ENCODE measurements at regions not wholly inside any gene's neighbourhood (a gene's known extent, or its start where the extent isn't known, plus 50 kb on each side); places are given as distances from the start of the nearest gene placed in this dataset.

DNA sequence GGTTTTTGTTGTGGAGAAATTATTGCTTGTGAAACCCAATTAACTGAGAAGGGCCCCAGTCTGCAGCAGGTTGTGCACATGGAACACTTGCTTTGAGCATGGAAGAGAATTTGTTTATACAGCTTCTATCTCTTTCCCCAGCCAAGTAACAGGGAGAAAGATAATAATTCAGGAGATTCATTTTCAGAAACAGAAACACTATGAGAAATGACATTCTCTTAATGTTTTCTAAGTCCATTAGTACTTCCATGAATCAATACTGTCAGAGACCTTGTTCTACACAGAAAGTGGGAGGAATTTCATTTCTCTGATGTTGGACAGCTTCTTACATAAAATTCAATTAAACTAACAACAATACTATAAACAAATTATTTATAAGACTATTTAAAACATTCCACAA is 446.3 kb downstream of the KLF12 start:
- DNase-seq (ENCODE audit: low spot score in 2 of 2): no peak
- TF ChIP-seq POLR2A (IDR thresholded peaks at IDR 0.05) (no peak), EP300 (IDR thresholded peaks at IDR 0.05) (no peak)
- TF ChIP-seq, protein P1, sequence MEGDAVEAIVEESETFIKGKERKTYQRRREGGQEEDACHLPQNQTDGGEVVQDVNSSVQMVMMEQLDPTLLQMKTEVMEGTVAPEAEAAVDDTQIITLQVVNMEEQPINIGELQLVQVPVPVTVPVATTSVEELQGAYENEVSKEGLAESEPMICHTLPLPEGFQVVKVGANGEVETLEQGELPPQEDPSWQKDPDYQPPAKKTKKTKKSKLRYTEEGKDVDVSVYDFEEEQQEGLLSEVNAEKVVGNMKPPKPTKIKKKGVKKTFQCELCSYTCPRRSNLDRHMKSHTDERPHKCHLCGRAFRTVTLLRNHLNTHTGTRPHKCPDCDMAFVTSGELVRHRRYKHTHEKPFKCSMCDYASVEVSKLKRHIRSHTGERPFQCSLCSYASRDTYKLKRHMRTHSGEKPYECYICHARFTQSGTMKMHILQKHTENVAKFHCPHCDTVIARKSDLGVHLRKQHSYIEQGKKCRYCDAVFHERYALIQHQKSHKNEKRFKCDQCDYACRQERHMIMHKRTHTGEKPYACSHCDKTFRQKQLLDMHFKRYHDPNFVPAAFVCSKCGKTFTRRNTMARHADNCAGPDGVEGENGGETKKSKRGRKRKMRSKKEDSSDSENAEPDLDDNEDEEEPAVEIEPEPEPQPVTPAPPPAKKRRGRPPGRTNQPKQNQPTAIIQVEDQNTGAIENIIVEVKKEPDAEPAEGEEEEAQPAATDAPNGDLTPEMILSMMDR (IDR thresholded peaks at IDR 0.05): no peak
- Histone ChIP-seq H3K27ac (no peak overlapping the region), H3K27me3 (no peaks in the 10 kb centered on the region), H3K4me1 (peaks cover 0 to 6% (median 0%) of the 10 kb centered on the region in 4 donors), H3K4me3 (no peak overlapping the region), H3K9me3 (no peaks in the 10 kb centered on the region), H3K36me3 (peaks cover 0 to 2% (median 0%) of the 10 kb centered on the region in 3 donors)

DNA sequence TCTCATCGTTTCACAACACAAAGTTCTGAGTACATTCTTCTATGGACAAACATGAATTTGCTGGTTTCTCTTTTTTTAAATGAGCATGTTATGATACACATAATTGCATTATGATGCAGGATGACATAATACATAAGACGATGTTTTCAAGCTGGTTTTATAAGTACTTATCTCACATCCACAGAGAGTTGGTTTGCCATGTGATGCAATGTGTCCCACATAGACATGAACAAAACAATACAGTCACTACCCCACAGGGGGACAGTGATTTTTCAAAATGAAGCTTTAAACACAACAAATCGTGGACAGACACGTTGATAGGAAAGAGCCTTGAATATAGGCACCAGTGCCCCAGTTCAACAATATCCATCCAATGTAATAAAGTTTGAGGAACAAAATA is 447.1 kb downstream of the KLF12 start:
- TF ChIP-seq, protein P1 (IDR thresholded peaks at IDR 0.05): no peak
- TF ChIP-seq POLR2A (IDR thresholded peaks at IDR 0.05): no peak
- TF ChIP-seq EP300 (IDR thresholded peaks at IDR 0.05): no peak
- 83 to 84% methylated on average over 4 of the region's 4 CpGs for WGBS, 2 donors

DNA sequence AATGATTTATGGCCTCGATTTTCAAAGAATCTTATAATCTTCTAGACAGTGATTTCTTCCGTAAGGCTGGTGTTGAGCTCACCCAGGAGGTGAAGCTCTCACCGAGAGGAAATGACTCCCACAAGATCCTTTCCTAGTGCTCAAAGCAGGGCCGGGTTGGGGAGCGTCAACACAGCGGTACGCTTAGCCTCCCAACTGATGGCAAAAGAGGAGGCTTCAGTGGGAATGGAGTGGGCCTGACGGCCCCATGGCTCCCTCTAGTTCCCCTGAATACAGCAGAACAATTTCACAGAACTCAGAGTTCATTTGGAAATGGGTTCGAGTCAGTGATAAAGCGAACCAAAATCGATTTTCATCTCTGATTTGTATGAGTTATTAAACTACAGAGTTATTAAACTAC is 449.5 kb downstream of the KLF12 start:
- WGBS, 2 donors: 91 to 93% methylated on average over 11 of the region's 11 CpGs

More for the DNA sequence above, 447.1 kb downstream of the KLF12 start:
- Histone ChIP-seq H3K4me1 (peaks cover 0 to 6% (median 0%) of the 10 kb centered on the region in 4 donors), H3K4me3 (no peak overlapping the region), H3K9me3 (no peaks in the 10 kb centered on the region), H3K36me3 (no peaks in the 10 kb centered on the region), H3K27ac (no peak overlapping the region), H3K27me3 (no peaks in the 10 kb centered on the region)
- DNase-seq (ENCODE audit: low spot score in 2 of 2): no peak

DNA sequence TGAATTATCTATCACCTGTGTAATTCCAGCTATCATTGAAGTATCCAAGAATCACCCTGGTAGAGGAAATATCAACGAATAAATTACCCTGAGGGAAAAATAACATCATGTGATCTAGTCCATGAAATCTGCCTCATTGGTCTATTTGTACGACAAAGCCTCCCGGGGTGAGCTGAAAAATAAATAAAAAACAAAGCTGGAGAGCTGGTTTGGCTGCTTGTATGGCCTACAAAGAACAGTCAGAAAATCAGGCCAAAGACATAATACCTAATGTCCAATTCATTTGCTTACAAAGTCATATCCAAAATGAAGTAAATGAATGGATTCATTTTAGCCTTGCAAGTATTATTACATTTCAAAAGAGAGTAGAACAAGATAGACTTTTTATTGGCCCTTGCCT is 449.9 kb downstream of the KLF12 start:
- WGBS, 2 donors: 23 to 32% methylated on average over 3 of the region's 3 CpGs
- Histone ChIP-seq H3K9me3 (no peaks in the 10 kb centered on the region), H3K4me3 (no peak overlapping the region), H3K27ac (peak overlapping the region in 1 of 4 donors; percentile 2), H3K4me1 (peaks cover 0 to 12% (median 0%) of the 10 kb centered on the region in 4 donors), H3K27me3 (no peaks in the 10 kb centered on the region), H3K36me3 (no peaks in the 10 kb centered on the region)
- TF ChIP-seq POLR2A (IDR thresholded peaks at IDR 0.05) (no peak), EP300 (IDR thresholded peaks at IDR 0.05) (no peak)
- TF ChIP-seq, protein P1 (IDR thresholded peaks at IDR 0.05): no peak
- no peak for DNase-seq (ENCODE audit: low spot score in 2 of 2)

More for the DNA sequence above, 449.5 kb downstream of the KLF12 start:
- no peak overlapping the region for H3K4me3 ChIP-seq
- no peaks in the 10 kb centered on the region for H3K36me3 ChIP-seq
- no peaks in the 10 kb centered on the region for H3K27me3 ChIP-seq
- DNase-seq (ENCODE audit: low spot score in 2 of 2): no peak
- H3K9me3 ChIP-seq: no peaks in the 10 kb centered on the region
- no peak overlapping the region for H3K27ac ChIP-seq
- TF ChIP-seq EP300 (IDR thresholded peaks at IDR 0.05): no peak
- TF ChIP-seq POLR2A (IDR thresholded peaks at IDR 0.05): no peak
- TF ChIP-seq, protein P1 (IDR thresholded peaks at IDR 0.05): no peak
- peaks cover 0 to 12% (median 0%) of the 10 kb centered on the region in 4 donors for H3K4me1 ChIP-seq

DNA sequence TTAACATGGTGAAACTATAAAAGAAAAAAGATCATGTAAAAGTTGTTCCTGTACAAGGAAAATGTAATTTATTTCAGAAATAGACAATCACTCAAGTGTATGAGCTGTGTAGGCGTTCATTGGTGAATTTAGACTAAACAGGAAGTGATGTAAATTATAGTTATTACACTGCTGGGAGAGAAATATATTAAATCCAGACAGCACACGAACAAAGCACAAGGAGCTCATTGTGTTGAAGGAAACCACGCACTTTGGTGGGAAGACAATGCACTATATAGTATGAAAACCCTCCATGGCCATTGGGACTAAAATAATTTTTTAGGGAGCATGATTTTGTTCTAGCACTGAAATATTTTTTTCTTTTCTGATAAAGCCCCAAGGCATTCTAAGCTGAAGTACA is 450.5 kb downstream of the KLF12 start:
- Histone ChIP-seq H3K9me3 (no peaks in the 10 kb centered on the region), H3K4me3 (no peak overlapping the region), H3K4me1 (peaks cover 0 to 12% (median 0%) of the 10 kb centered on the region in 4 donors), H3K27me3 (no peaks in the 10 kb centered on the region), H3K36me3 (no peaks in the 10 kb centered on the region), H3K27ac (peak overlapping the region in 1 of 4 donors; percentile 2)
- DNase-seq (ENCODE audit: low spot score in 2 of 2): no peak
- WGBS, 2 donors: 34 to 42% methylated on average over 3 of the region's 3 CpGs
- TF ChIP-seq POLR2A (IDR thresholded peaks at IDR 0.05) (no peak), EP300 (IDR thresholded peaks at IDR 0.05) (no peak)
- TF ChIP-seq, protein P1 (IDR thresholded peaks at IDR 0.05): no peak
